Hindlimb muscle (tissue), 1 donor: ENCODE measurements at regions not wholly inside any gene's neighbourhood (a gene's known extent, or its start where the extent isn't known, plus 50 kb on each side); places are given as distances from the start of the nearest gene placed in this dataset.
"Not testable (repeated sequence)": the region's sequence is repeated elsewhere in the genome, so short reads cannot be mapped to it uniquely, and the experiment has no call there.

ENCODE experiments used
- DNase-seq: peaks from one replicate; pipeline ENCODE4 v3.0.0-alpha.2; 2013

DNA sequence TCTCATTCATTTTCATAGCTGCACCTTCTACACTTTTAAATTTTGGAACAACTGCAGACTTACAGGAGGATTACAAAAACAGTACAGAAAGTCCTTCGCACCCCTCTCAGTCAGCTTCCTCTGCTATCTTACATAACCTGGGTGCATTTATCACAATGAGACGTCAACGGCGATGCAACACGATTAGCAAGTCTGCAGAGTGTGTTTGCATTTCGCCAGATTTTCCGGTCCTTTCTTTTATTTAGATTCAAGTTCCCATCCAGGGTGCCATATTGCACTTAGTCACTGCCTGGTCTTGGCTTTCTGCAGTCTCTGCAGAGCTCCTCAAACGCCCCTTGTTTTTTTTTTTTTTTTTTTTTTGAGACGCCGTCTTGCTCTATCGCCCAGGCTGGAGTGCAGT, 85.9 kb downstream of the ASMT start:
- DNase-seq, result no peak

- DNase-seq, result not testable (repeated sequence)
These were observed 86.6 kb downstream of the ASMT start for GRCh38 chrX:1701396-1701901.

- not testable (repeated sequence) for DNase-seq
These were observed 87.3 kb downstream of the ASMT start for GRCh38 chrX:1702142-1702541.

GRCh38 chrX:1702557-1702956, 87.7 kb downstream of the ASMT start:
- DNase-seq, result not testable (repeated sequence)

DNA sequence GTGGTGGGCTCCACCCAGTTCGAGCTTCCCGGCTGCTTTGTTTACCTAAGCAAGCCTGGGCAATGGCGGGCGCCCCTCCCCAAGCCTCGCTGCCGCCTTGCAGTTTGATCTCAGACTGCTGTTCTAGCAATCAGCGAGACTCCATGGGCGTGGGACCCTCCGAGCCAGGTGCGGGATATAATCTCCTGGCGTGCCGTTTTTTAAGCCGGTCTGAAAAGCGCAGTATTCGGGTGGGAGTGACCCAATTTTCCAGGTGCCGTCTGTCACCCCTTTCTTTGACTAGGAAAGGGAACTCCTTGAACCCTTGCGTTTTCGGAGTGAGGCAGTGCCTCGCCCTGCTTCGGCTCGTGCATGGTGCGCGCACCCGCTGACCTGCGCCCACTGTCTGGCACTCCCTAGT, 94.4 kb downstream of the ASMT start:
- not testable (repeated sequence) for DNase-seq

DNA sequence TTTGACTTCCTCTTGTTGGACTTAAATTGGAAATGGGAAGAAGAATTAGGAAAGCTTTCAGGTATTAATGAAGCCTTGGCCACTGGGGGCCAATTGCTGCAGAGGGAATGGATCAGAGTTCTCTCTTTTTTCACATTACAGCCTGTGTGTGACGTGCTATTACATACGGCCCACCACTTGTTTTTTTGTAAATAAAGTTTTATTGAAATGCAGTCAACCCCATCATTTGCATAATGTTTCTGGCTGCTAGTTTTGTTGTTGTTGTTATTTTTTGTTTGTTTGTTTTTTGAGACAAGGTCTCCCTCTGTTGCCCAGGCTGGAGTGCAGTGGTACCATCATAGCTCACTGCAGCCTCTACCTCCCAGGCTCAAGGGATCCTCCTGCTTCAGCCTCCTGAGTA, 98.4 kb downstream of the ASMT start:
- no peak for DNase-seq

DNA sequence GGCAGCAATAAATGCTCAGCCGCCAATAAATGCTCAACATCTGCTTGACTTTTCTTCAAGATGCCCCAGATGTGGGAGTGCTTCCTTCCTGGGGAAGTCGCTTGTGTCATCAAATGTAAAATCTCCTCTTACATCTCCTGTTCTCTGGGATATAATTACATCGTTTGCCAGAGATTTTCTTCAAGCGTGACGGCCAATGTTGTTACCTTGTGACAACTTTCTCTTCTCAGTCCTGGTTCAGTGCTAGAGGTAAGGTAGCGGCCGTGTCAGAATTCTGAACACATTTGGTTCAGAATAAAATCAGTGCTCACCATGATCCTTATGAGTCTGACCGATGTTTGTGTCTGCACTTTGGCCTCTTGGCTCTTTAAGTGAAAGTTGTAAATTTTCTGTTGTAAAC, 102.5 kb downstream of the ASMT start:
- no peak for DNase-seq

DNA sequence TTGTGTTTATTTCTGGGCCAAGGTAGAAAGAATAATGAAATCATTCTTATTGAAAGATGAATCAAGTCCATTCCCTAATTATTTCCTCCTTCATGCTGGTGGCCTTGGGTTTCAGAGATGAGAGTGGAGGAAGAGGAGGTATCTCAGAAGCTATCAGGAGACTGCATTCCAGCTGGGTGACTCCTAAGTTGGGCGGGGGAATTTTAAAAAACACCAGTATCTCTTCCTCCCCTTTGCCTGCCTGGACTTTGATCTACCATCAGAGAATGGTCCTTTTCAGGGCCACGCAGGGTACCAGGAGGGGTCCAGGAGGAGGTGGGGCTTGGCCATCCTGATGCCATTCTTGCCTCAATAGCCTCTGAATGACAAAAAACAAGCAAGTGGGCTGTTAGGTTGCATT, 104.4 kb downstream of the ASMT start:
- DNase-seq, result no peak

DNA sequence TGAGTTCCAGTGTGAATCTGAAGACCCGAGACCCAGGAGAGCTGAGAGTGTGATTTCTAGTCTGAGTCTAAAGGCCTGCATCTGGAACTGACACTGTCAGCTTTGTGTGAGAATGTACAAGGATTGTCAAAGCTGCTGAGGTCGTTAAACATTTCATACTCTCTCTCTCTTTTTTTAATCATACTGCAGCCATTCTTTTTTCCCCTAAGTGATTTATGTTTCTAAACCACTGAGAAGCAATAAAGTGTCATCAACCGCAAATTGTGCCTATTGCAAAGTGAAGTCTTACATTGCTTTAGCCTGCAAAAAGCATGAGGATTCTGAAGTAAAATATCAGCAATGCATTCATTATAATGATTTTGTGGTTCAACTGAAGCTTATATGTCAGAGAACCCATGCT, 106.0 kb downstream of the ASMT start:
- DNase-seq, result no peak

- DNase-seq, result no peak
These were observed 110.6 kb downstream of the ASMT start for GRCh38 chrX:1725472-1725871.

DNA sequence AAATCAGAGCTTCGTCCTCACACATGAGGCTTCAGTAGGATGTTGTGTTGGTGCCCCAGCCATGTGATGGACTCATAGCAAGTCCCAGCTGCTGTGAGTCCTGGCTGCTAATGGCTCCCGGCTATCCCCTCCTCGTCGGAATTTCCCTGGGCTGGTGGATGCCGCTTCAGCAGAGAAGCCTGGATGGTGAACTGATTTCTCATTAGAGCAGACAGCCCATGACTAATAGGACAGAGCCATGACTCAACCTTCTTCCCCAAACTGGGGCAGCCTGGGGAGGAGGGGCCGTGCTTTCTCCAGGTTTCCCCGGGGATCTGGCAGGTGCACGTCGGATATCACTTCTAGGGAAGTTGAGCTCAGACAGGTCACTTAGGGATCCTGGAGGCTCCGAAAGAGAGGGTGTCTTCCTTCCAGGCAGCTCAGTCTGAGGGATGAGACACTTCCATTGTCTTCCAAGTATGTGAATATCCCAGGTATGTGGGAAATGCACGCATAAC, 112.7 kb downstream of the ASMT start:
- DNase-seq, result no peak

GRCh38 chrX:1734806-1735205, 119.9 kb downstream of the ASMT start:
- no peak for DNase-seq

GRCh38 chrX:1741816-1742394, 127.0 kb downstream of the ASMT start:
- DNase-seq, result no peak

DNA sequence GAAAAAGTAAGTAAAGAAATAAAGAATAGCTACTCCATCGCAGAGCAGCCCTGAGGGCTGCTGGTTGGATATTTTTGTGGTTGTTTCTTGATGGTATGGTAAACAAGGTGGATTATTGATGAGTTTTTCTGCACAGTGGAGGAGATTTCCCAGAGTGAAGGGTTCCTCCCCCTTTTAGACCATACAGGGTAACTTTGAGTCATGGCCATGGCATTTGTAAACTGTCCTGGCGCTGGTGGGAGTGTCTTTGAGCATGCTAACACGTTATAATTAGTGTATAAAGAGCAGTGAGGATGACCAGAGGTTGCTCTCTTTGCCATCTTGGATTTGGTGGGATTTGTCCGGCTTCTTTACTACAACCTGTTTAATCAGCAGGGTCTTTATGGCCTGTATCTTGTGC, 128.2 kb downstream of the ASMT start:
- DNase-seq, result no peak

DNA sequence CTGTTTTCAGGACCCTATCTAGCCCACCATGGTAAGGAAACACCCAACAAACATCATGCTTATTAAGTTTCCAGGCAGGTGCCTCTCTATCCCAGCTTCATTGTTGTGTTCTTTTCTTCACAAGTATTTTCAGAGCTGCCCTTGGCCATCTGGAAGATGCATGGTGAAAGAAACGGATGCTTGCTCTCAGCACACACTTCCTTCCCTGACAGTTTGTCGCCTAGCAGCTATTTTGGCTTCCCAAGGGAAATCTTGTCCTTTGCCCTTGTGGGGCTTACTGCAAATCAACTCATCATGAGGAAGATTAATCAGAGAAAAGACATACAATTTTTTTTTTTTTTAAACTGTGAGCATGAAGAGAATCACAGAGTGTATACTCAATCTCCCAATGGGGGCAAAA, 128.8 kb downstream of the ASMT start:
- DNase-seq, result no peak

- DNase-seq, result no peak
These were observed 133.5 kb downstream of the ASMT start for GRCh38 chrX:1748408-1748807.

DNA sequence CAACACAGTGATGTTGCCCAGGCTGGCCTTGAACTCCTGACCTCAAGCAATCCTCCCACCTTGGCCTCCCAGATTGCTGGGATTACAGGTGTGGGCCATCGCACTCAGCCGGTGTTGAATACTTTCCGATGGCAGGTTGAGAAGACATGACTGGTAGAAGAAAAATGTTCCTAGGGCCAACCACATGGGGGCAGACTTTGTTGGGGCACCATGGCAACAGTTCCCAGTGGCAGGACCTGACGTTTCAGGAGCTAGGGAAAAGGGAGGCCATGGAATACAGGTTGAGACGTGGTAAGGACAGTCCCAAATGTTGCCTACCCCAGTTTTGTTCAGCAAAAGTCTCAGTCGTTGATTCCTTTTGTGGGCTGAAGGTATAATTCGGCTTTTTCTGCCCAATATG, 134.6 kb downstream of the ASMT start:
- no peak for DNase-seq

DNA sequence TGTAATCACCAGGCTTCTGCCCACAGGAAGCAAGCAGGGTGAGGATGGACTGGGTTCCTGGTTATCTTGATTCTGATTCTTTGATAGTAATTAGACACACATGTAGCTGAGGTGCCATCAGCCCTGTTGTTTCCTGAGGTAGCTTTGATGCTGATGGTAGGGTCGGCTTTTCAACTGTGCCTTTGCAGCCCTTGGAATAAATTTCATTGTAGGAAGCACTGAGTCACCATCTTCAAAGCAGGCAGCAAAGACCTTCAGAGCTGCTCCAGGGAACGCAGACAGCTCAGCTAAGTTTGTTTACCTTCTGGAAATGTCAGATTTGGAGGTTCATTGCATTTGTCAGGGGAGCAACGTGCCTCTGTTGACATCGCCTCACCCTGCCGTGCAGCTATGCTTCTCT, 135.4 kb downstream of the ASMT start:
- DNase-seq, result no peak

GRCh38 chrX:1751781-1752180, 136.9 kb downstream of the ASMT start:
- DNase-seq, result no peak

GRCh38 chrX:1752799-1753198, 137.9 kb downstream of the ASMT start:
- DNase-seq, result not testable (repeated sequence)

GRCh38 chrX:1754077-1754476, 139.2 kb downstream of the ASMT start:
- no peak for DNase-seq

DNA sequence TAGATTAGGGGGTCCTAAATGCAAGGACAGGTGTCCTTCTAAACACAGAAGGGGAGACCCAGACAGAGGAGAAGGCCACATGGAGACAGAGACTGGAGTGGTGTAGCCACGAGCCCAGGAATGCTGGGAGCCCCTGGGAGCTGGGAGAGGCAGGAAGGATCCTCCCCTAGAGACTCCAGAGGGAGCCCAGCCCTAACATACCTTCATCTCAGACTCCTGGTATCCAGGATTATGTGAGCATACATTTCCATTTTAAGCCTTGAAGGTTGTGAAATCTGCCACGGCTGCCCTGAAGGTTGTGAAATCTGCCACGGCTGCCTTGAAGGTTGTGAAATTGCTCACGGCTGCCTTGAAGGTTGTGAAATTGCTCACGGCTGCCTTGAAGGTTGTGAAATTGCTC, 148.4 kb downstream of the ASMT start:
- no peak for DNase-seq

- not testable (repeated sequence) for DNase-seq
These were observed 150.1 kb downstream of the ASMT start for GRCh38 chrX:1764883-1765364.

DNA sequence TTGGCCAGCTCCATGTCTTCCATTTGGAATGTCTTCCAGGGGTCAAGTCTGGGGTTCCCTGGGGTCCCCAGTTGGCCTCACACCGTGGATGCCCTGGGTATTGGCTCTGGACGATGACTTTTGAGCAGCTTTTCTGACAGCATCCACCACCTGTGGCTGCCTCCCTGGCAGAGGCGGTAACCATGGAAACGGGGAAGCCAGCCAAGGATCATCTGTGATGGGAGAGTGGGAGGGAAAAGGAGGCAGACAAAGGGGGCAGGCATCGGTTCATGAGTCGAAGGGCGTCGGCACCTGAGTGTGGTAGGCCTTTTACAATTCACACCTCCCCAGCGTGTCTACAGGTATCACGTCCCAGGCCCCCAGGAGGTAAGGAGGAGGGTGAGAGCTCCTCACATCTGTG, 152.2 kb downstream of the ASMT start:
- DNase-seq, result no peak

- no peak for DNase-seq
These were observed 164.0 kb downstream of the ASMT start for GRCh38 chrX:1778817-1779216.
